ENCODE measurements at regions not wholly inside any gene's neighbourhood (a gene's known extent, or its start where the extent isn't known, plus 50 kb on each side); places are given as distances from the start of the nearest gene placed in this dataset.
"Not testable (repeated sequence)": the region's sequence is repeated elsewhere in the genome, so short reads cannot be mapped to it uniquely, and the experiment has no call there.

DNA sequence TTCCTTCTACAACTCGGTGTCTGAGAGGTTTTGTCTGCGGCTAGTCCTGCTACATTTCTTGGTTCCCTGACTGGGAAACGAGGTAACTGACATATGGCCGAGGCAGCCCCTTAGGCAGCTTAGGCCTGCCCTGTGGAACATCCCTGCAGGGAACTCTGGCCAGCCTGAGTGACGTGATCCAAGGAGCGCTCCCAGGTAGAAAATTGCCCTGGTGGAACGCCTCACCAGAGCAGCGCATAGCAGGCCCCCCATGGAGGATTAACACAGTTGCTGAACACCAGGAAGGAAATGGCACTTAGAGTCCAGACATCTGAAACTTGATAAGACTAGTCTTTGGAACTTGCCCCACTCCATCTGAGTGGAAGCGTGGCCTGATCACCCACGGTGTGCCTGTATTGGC lies 837.4 kb upstream of the NDST4 start:
- WGBS, 2 donors, result 88 to 95% methylated on average over 7 to 10 of the region's 10 CpGs
- Histone ChIP-seq H3K4me1 (no peaks in the 10 kb centered on the region), H3K27ac (no peak overlapping the region), H3K27me3 (no peaks in the 10 kb centered on the region), H3K36me3 (no peaks in the 10 kb centered on the region), H3K9me3 (no peaks in the 10 kb centered on the region), H3K4me3 (replicated peaks in 1 of 3) (no peak overlapping the region)
- intact Hi-C loops (cut with DNase I), result no loop called here
- DNase-seq, result no peak
- TF ChIP-seq, protein P1, sequence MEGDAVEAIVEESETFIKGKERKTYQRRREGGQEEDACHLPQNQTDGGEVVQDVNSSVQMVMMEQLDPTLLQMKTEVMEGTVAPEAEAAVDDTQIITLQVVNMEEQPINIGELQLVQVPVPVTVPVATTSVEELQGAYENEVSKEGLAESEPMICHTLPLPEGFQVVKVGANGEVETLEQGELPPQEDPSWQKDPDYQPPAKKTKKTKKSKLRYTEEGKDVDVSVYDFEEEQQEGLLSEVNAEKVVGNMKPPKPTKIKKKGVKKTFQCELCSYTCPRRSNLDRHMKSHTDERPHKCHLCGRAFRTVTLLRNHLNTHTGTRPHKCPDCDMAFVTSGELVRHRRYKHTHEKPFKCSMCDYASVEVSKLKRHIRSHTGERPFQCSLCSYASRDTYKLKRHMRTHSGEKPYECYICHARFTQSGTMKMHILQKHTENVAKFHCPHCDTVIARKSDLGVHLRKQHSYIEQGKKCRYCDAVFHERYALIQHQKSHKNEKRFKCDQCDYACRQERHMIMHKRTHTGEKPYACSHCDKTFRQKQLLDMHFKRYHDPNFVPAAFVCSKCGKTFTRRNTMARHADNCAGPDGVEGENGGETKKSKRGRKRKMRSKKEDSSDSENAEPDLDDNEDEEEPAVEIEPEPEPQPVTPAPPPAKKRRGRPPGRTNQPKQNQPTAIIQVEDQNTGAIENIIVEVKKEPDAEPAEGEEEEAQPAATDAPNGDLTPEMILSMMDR (IDR thresholded peaks at IDR 0.05), result no peak
- no peak for TF ChIP-seq POLR2A (IDR thresholded peaks at IDR 0.05)

DNA sequence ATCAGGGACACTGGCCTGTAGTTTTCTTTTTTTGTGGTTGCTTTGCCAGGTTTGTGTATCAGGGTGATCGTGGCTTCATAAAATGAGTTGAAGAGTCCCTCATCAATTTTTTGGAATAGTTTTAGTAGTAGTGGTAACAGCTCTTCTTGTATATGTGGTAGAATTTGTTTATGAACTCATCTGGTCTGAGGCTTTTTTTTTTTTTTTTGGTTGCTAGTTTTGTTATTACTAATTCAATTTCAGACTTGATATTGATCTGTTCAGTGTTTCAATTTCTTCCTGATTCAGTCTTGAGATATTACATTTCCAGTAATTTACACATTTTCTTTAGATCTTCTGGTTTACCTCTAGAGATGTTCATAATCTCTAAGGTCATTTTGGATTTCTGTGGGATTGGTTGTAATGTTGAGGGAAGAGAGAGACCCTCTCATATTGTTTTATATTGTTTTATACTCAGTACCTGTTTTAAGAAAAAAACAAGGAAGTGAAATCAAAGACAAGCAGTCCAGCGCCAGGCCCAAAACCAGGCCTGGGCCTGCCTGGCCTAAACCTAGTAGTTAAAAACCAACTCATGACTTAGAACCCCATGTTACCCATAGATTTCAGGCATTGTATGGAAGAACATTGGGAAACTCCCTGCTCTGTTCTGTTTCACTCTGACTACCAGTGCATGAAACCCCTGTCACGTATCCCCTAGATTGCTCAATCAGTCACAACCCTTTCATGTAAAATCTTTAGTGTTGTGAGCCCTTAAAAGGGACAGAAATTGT lies 836.7 kb upstream of the NDST4 start:
- intact Hi-C loops (cut with DNase I); H3K4me1 ChIP-seq; H3K27ac ChIP-seq; H3K27me3 ChIP-seq; H3K9me3 ChIP-seq; H3K4me3 ChIP-seq (replicated peaks in 1 of 3); H3K36me3 ChIP-seq; DNase-seq: not testable (repeated sequence)
- WGBS, 2 donors, result 85 to 87% methylated on average over 3 of the region's 3 CpGs

DNA sequence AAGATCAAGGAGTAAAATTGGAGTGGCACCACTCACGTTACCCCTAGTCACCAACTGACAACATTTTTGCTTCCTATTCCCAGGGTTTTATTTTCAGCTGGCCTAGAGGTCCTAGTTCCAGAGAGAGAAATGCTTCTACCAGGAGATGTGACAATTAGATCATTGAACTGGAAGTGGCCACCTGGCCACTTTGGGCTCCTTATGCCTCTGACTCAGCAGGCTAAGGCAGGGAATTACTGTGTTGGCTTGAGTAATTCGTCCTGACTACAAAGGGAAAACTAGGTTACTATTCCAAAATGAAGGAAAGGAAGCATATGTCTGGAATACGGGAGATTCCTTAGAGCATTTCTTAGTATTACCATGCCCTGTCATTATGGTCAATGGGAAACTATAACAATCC lies 831.6 kb upstream of the NDST4 start:
- Histone ChIP-seq H3K36me3 (no peaks in the 10 kb centered on the region), H3K9me3 (no peaks in the 10 kb centered on the region), H3K27ac (no peak overlapping the region), H3K4me3 (replicated peaks in 1 of 3) (no peak overlapping the region), H3K4me1 (no peaks in the 10 kb centered on the region), H3K27me3 (no peaks in the 10 kb centered on the region)
- TF ChIP-seq POLR2A (IDR thresholded peaks at IDR 0.05), result no peak
- TF ChIP-seq, protein P1 (IDR thresholded peaks at IDR 0.05), result no peak
- WGBS, 2 donors, result 79 to 81% methylated on average over 3 of the region's 3 CpGs
- intact Hi-C loops (cut with DNase I), result no loop called here
- no peak for DNase-seq

DNA sequence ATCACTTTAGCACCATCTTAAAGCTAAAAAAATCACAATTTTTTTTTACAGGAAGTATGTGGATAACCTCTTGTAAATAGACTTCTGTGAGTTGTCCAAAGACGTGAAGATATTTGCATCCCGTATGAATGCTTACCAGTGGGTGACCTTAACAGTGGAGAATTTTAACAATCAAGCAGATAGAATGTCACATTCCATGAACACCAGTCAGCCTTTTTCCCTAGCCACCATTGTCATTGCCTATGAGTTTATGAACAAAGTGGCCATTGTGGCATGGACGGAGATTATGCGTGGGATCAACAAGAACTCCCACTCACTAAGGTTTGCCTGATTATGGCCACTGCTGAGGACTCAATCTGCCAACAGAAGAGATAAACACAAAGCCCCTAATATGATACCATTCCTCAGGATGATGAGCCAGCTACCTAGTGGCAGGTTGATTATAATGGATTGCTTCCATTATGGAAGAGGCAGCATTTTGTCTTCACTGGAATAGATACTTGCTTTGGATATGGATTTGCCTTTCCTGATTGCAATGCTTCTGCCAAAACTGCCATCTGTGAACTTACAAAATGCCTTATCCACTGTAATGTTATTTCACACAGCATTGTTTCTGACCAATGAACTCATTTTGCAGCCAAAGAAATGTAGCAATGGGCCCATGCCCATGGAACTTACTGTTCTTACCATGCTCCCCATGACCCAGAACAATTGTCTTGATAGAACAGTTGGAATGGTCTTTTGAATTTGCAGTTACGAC lies 830.9 kb upstream of the NDST4 start:
- no peaks in the 10 kb centered on the region for H3K4me1 ChIP-seq
- no peaks in the 10 kb centered on the region for H3K36me3 ChIP-seq
- 96 to 98% methylated on average over 5 of the region's 5 CpGs for WGBS, 2 donors
- no peaks in the 10 kb centered on the region for H3K9me3 ChIP-seq
- no peak overlapping the region for H3K27ac ChIP-seq
- DNase-seq, result no peak
- intact Hi-C loops (cut with DNase I), result no loop called here
- H3K4me3 ChIP-seq (replicated peaks in 1 of 3), result no peak overlapping the region
- TF ChIP-seq POLR2A (IDR thresholded peaks at IDR 0.05), result no peak
- TF ChIP-seq, protein P1 (IDR thresholded peaks at IDR 0.05), result no peak
- no peaks in the 10 kb centered on the region for H3K27me3 ChIP-seq

DNA sequence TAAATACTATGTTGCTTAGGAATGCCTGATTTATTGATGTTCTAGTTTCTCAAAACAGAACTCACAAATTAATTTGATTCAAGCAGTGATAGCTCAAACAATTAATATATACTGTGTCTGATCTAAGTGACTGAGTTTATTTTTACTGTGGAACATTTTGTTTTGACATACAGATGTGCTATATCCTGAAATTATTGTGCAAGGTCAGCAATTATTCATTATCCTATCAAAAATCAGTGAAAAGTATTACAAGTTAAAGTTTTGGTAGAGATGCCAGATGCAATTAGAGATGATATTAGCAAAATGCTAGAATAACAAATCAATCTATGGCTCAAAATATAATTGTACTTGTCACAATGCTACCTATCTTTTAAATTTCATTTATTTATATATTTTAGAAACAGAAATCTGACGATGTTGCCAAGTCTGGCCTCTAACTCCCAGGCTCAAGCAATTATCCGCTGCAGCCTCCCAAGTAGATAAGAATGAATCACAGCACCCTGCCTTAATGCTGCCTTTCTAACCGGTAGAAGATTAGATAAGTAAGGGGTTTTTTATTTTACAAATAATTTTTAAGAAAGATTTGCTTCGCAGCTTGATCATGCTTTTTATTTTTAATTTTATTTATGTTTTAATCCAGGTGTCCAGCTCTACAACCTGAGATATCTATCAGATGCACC lies 825.5 kb upstream of the NDST4 start:
- no peaks in the 10 kb centered on the region for H3K9me3 ChIP-seq
- no peak overlapping the region for H3K4me3 ChIP-seq (replicated peaks in 1 of 3)
- TF ChIP-seq, protein P1 (IDR thresholded peaks at IDR 0.05), result no peak
- TF ChIP-seq POLR2A (IDR thresholded peaks at IDR 0.05), result no peak
- intact Hi-C loops (cut with DNase I), result no loop called here
- WGBS, 2 donors, result 76 to 85% methylated on average over 4 of the region's 4 CpGs
- no peaks in the 10 kb centered on the region for H3K27me3 ChIP-seq
- H3K36me3 ChIP-seq, result no peaks in the 10 kb centered on the region
- H3K4me1 ChIP-seq, result no peaks in the 10 kb centered on the region
- no peak for DNase-seq
- H3K27ac ChIP-seq, result no peak overlapping the region
